ENCODE measurements at regions not wholly inside any gene's neighbourhood (a gene's known extent, or its start where the extent isn't known, plus 50 kb on each side); places are given as distances from the start of the nearest gene placed in this dataset.
A peak's percentile ranks its signal among the peaks of the same experiment; 100 is the strongest.

- 100% methylated on average over 1 of the region's 1 CpG for WGBS (ENCODE audit: insufficient coverage)
- Histone ChIP-seq H3K27me3 (ENCODE audit: control insufficient read depth, insufficient read depth, low read length) (no peaks in the 10 kb centered on the region), H3K4me1 (ENCODE audit: control insufficient read depth, insufficient read depth, low read length) (no peaks in the 10 kb centered on the region), H3K4me3 (ENCODE audit: low read depth, low read length) (no peak overlapping the region), H3K36me3 (ENCODE audit: control insufficient read depth, insufficient read depth, low read length) (no peaks in the 10 kb centered on the region), H3K27ac (ENCODE audit: low read depth, low read length) (no peak overlapping the region), H3K9me3 (ENCODE audit: control insufficient read depth, insufficient read depth, low read length) (no peaks in the 10 kb centered on the region)
- no peak for DNase-seq (ENCODE audit: low read depth in 4 of 6, low spot score in 6 of 6)
Observed at GRCh38 chr3:82015241-82015640, 253.8 kb upstream of the GBE1 start.

GRCh38 chr3:82012775-82013174 lies 251.3 kb upstream of the GBE1 start:
- Histone ChIP-seq H3K27ac (ENCODE audit: low read depth, low read length) (no peak overlapping the region), H3K27me3 (ENCODE audit: control insufficient read depth, insufficient read depth, low read length) (no peaks in the 10 kb centered on the region), H3K9me3 (ENCODE audit: control insufficient read depth, insufficient read depth, low read length) (peaks cover under 1% of the 10 kb centered on the region), H3K36me3 (ENCODE audit: control insufficient read depth, insufficient read depth, low read length) (no peaks in the 10 kb centered on the region), H3K4me1 (ENCODE audit: control insufficient read depth, insufficient read depth, low read length) (no peaks in the 10 kb centered on the region), H3K4me3 (ENCODE audit: low read depth, low read length) (no peak overlapping the region)
- DNase-seq (ENCODE audit: low read depth in 4 of 6, low spot score in 6 of 6) = no peak

- no peaks in the 10 kb centered on the region for H3K36me3 ChIP-seq (ENCODE audit: control insufficient read depth, insufficient read depth, low read length)
- H3K9me3 ChIP-seq (ENCODE audit: control insufficient read depth, insufficient read depth, low read length) = peaks cover 2% of the 10 kb centered on the region
- WGBS (ENCODE audit: insufficient coverage) = no CpG with 5 or more reads among the region's 2 CpGs
- no peak overlapping the region for H3K4me3 ChIP-seq (ENCODE audit: low read depth, low read length)
- no peak overlapping the region for H3K27ac ChIP-seq (ENCODE audit: low read depth, low read length)
- no peak for DNase-seq (ENCODE audit: low read depth in 4 of 6, low spot score in 6 of 6)
- no peaks in the 10 kb centered on the region for H3K27me3 ChIP-seq (ENCODE audit: control insufficient read depth, insufficient read depth, low read length)
- H3K4me1 ChIP-seq (ENCODE audit: control insufficient read depth, insufficient read depth, low read length) = no peaks in the 10 kb centered on the region
Observed at GRCh38 chr3:82011336-82011735, 249.9 kb upstream of the GBE1 start.

GRCh38 chr3:82005266-82005665 lies 243.8 kb upstream of the GBE1 start:
- H3K4me3 ChIP-seq (ENCODE audit: low read depth, low read length) = no peak overlapping the region
- DNase-seq (ENCODE audit: low read depth in 4 of 6, low spot score in 6 of 6) = peak in 1 of 6 donors; percentile 8

GRCh38 chr3:82004266-82004665 lies 242.8 kb upstream of the GBE1 start:
- no CpG with 5 or more reads among the region's 2 CpGs for WGBS (ENCODE audit: insufficient coverage)

More at GRCh38 chr3:82005266-82005665, 243.8 kb upstream of the GBE1 start:
- 81% methylated on average over 2 of the region's 3 CpGs for WGBS (ENCODE audit: insufficient coverage)
- peaks cover 2% of the 10 kb centered on the region for H3K9me3 ChIP-seq (ENCODE audit: control insufficient read depth, insufficient read depth, low read length)
- no peaks in the 10 kb centered on the region for H3K27me3 ChIP-seq (ENCODE audit: control insufficient read depth, insufficient read depth, low read length)
- H3K36me3 ChIP-seq (ENCODE audit: control insufficient read depth, insufficient read depth, low read length) = no peaks in the 10 kb centered on the region
- H3K4me1 ChIP-seq (ENCODE audit: control insufficient read depth, insufficient read depth, low read length) = peaks cover 6% of the 10 kb centered on the region
- no peak overlapping the region for H3K27ac ChIP-seq (ENCODE audit: low read depth, low read length)

GRCh38 chr3:82002986-82003642 lies 241.7 kb upstream of the GBE1 start:
- H3K36me3 ChIP-seq (ENCODE audit: control insufficient read depth, insufficient read depth, low read length) = no peaks in the 10 kb centered on the region
- H3K4me3 ChIP-seq (ENCODE audit: low read depth, low read length) = no peak overlapping the region
- H3K27me3 ChIP-seq (ENCODE audit: control insufficient read depth, insufficient read depth, low read length) = no peaks in the 10 kb centered on the region
- peaks cover 2% of the 10 kb centered on the region for H3K9me3 ChIP-seq (ENCODE audit: control insufficient read depth, insufficient read depth, low read length)
- peaks cover 6% of the 10 kb centered on the region for H3K4me1 ChIP-seq (ENCODE audit: control insufficient read depth, insufficient read depth, low read length)
- peak in 2 of 6 donors; percentile 82 to 89 for DNase-seq (ENCODE audit: low read depth in 4 of 6, low spot score in 6 of 6)
- 55% methylated on average over 1 of the region's 2 CpGs for WGBS (ENCODE audit: insufficient coverage)
- no peak overlapping the region for H3K27ac ChIP-seq (ENCODE audit: low read depth, low read length)

More at GRCh38 chr3:82004266-82004665, 242.8 kb upstream of the GBE1 start:
- Histone ChIP-seq H3K4me3 (ENCODE audit: low read depth, low read length) (no peak overlapping the region), H3K27me3 (ENCODE audit: control insufficient read depth, insufficient read depth, low read length) (no peaks in the 10 kb centered on the region), H3K36me3 (ENCODE audit: control insufficient read depth, insufficient read depth, low read length) (no peaks in the 10 kb centered on the region), H3K27ac (ENCODE audit: low read depth, low read length) (no peak overlapping the region), H3K4me1 (ENCODE audit: control insufficient read depth, insufficient read depth, low read length) (peaks cover 6% of the 10 kb centered on the region), H3K9me3 (ENCODE audit: control insufficient read depth, insufficient read depth, low read length) (peaks cover 2% of the 10 kb centered on the region)
- peak in 2 of 6 donors; percentile 52 to 58 for DNase-seq (ENCODE audit: low read depth in 4 of 6, low spot score in 6 of 6)

GRCh38 chr3:82002491-82002890 lies 241.0 kb upstream of the GBE1 start:
- Histone ChIP-seq H3K4me1 (ENCODE audit: control insufficient read depth, insufficient read depth, low read length) (peaks cover 6% of the 10 kb centered on the region), H3K36me3 (ENCODE audit: control insufficient read depth, insufficient read depth, low read length) (no peaks in the 10 kb centered on the region), H3K27me3 (ENCODE audit: control insufficient read depth, insufficient read depth, low read length) (no peaks in the 10 kb centered on the region), H3K4me3 (ENCODE audit: low read depth, low read length) (no peak overlapping the region), H3K27ac (ENCODE audit: low read depth, low read length) (no peak overlapping the region), H3K9me3 (ENCODE audit: control insufficient read depth, insufficient read depth, low read length) (no peaks in the 10 kb centered on the region)
- no CpG with 5 or more reads among the region's 2 CpGs for WGBS (ENCODE audit: insufficient coverage)
- peak in 2 of 6 donors; percentile 64 to 87 for DNase-seq (ENCODE audit: low read depth in 4 of 6, low spot score in 6 of 6)

- peak in 2 of 6 donors; percentile 43 to 69 for DNase-seq (ENCODE audit: low read depth in 4 of 6, low spot score in 6 of 6)
- Histone ChIP-seq H3K9me3 (ENCODE audit: control insufficient read depth, insufficient read depth, low read length) (no peaks in the 10 kb centered on the region), H3K36me3 (ENCODE audit: control insufficient read depth, insufficient read depth, low read length) (no peaks in the 10 kb centered on the region), H3K27me3 (ENCODE audit: control insufficient read depth, insufficient read depth, low read length) (no peaks in the 10 kb centered on the region), H3K4me1 (ENCODE audit: control insufficient read depth, insufficient read depth, low read length) (peaks cover 6% of the 10 kb centered on the region), H3K4me3 (ENCODE audit: low read depth, low read length) (no peak overlapping the region), H3K27ac (ENCODE audit: low read depth, low read length) (no peak overlapping the region)
- WGBS (ENCODE audit: insufficient coverage) = 0% methylated on average over 1 of the region's 2 CpGs
Observed at GRCh38 chr3:82001276-82001923, 240.0 kb upstream of the GBE1 start.

- peak in 2 of 6 donors; percentile 64 to 73 for DNase-seq (ENCODE audit: low read depth in 4 of 6, low spot score in 6 of 6)
- Histone ChIP-seq H3K9me3 (ENCODE audit: control insufficient read depth, insufficient read depth, low read length) (no peaks in the 10 kb centered on the region), H3K4me3 (ENCODE audit: low read depth, low read length) (no peak overlapping the region), H3K4me1 (ENCODE audit: control insufficient read depth, insufficient read depth, low read length) (peaks cover 6% of the 10 kb centered on the region), H3K27me3 (ENCODE audit: control insufficient read depth, insufficient read depth, low read length) (no peaks in the 10 kb centered on the region), H3K36me3 (ENCODE audit: control insufficient read depth, insufficient read depth, low read length) (no peaks in the 10 kb centered on the region), H3K27ac (ENCODE audit: low read depth, low read length) (no peak overlapping the region)
- WGBS (ENCODE audit: insufficient coverage) = 44% methylated on average over 1 of the region's 1 CpG
Observed at GRCh38 chr3:82000773-82001172, 239.3 kb upstream of the GBE1 start.

- H3K4me3 ChIP-seq (ENCODE audit: low read depth, low read length) = no peak overlapping the region
- WGBS (ENCODE audit: insufficient coverage) = 71% methylated on average over 1 of the region's 1 CpG
- H3K27ac ChIP-seq (ENCODE audit: low read depth, low read length) = no peak overlapping the region
- no peaks in the 10 kb centered on the region for H3K9me3 ChIP-seq (ENCODE audit: control insufficient read depth, insufficient read depth, low read length)
- H3K36me3 ChIP-seq (ENCODE audit: control insufficient read depth, insufficient read depth, low read length) = no peaks in the 10 kb centered on the region
- no peak for DNase-seq (ENCODE audit: low read depth in 4 of 6, low spot score in 6 of 6)
- H3K27me3 ChIP-seq (ENCODE audit: control insufficient read depth, insufficient read depth, low read length) = no peaks in the 10 kb centered on the region
- peaks cover 6% of the 10 kb centered on the region for H3K4me1 ChIP-seq (ENCODE audit: control insufficient read depth, insufficient read depth, low read length)
Observed at GRCh38 chr3:82000350-82000749, 238.9 kb upstream of the GBE1 start.
